ENCODE measurements at regions not wholly inside any gene's neighbourhood (a gene's known extent, or its start where the extent isn't known, plus 50 kb on each side); places are given as distances from the start of the nearest gene placed in this dataset.

DNA sequence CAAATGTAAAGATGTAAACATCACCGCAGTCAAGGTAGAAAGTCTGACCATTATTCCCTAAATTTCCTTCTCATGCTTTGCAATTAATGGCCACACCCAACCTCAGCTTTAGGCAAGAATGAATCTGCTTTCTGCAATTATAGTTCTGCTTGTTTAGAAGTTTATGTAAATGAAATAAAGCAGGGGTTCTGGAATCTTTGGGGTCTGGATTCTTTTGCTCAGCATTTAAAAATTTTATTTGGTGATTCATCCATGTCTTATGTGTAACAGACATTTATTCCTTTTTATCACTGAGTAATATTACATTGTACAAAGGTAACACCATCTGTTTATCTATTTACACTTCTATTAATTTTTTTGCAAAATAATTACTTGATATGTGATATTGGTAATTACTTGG lies 613.6 kb downstream of the UTRN start:
- no peak overlapping the region for H3K4me3 ChIP-seq (ENCODE audit: low read depth, low read length)
- H3K27me3 ChIP-seq (ENCODE audit: control insufficient read depth, insufficient read depth, low read length) = peaks cover 3% of the 10 kb centered on the region
- peaks cover 9% of the 10 kb centered on the region for H3K4me1 ChIP-seq (ENCODE audit: control insufficient read depth, insufficient read depth, low read length)
- no peak overlapping the region for H3K9ac ChIP-seq (ENCODE audit: low read depth, low read length)
- H3K36me3 ChIP-seq (ENCODE audit: control insufficient read depth, insufficient read depth, low read length) = no peaks in the 10 kb centered on the region
- H3K9me3 ChIP-seq (ENCODE audit: control insufficient read depth, insufficient read depth, low read length) = peaks cover 2% of the 10 kb centered on the region

DNA sequence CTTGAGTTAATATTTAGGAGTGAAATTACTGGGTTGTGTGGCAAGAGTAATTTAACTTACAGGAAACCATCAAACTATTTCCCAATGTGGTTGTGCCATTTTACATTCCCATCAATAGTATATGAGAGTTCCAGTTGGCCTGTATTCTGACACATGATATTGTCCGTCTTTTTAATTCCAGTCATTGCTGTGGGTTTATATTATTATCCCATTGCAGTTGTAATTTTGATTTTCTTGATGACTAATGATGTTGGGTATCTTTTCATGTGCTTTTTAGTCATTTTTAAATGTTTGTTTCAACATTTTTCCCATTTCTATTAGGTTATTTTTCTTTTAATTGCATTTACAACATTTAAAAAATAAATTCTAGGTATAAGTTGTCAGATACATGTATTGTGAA lies 614.0 kb downstream of the UTRN start:
- no peak overlapping the region for H3K9ac ChIP-seq (ENCODE audit: low read depth, low read length)
- peaks cover 3% of the 10 kb centered on the region for H3K27me3 ChIP-seq (ENCODE audit: control insufficient read depth, insufficient read depth, low read length)
- peaks cover 2% of the 10 kb centered on the region for H3K9me3 ChIP-seq (ENCODE audit: control insufficient read depth, insufficient read depth, low read length)
- H3K36me3 ChIP-seq (ENCODE audit: control insufficient read depth, insufficient read depth, low read length) = no peaks in the 10 kb centered on the region
- H3K4me3 ChIP-seq (ENCODE audit: low read depth, low read length) = no peak overlapping the region
- peaks cover 9% of the 10 kb centered on the region for H3K4me1 ChIP-seq (ENCODE audit: control insufficient read depth, insufficient read depth, low read length)

DNA sequence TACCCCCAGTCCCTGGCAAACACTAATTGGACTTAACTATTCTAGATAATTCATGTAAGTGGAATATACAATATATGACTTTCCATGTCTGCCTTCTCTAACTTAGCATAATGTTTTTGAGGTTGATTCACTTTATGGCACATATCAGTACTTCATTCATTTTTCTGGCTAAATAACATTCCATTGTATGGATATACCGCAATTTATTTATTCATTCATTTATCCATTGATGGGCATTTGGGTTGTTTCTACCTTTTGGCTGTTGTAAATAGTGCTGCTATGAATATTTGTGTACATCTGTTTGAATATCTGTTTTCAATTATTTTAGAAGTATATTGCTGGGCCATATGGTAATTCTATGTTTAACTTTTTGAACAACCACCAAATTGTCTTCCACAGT lies 616.3 kb downstream of the UTRN start:
- Histone ChIP-seq H3K27me3 (ENCODE audit: control insufficient read depth, insufficient read depth, low read length) (no peaks in the 10 kb centered on the region), H3K36me3 (ENCODE audit: control insufficient read depth, insufficient read depth, low read length) (no peaks in the 10 kb centered on the region), H3K4me3 (ENCODE audit: low read depth, low read length) (no peak overlapping the region), H3K9me3 (ENCODE audit: control insufficient read depth, insufficient read depth, low read length) (peaks cover 2% of the 10 kb centered on the region), H3K9ac (ENCODE audit: low read depth, low read length) (no peak overlapping the region), H3K4me1 (ENCODE audit: control insufficient read depth, insufficient read depth, low read length) (peaks cover 6% of the 10 kb centered on the region)

DNA sequence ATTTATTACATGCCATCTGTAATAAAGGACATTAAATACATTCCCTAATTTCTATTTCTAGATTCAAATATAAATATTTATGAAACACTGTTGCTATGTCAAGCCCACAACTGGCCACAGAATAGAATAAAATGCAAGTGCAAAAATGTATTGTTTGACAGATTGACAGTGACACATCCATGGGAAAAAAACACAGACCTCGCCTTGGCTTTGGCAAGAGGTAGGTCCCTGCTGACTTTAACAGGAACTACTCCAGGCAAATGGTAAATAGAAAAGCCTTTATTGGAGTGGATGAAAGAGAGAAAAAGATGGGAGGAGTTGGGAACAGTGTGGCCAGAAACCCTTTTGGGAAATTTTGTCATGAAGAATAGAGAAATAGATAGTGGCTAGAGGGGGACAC lies 622.9 kb downstream of the UTRN start:
- no peaks in the 10 kb centered on the region for H3K27me3 ChIP-seq (ENCODE audit: control insufficient read depth, insufficient read depth, low read length)
- H3K4me1 ChIP-seq (ENCODE audit: control insufficient read depth, insufficient read depth, low read length) = no peaks in the 10 kb centered on the region
- no peak overlapping the region for H3K4me3 ChIP-seq (ENCODE audit: low read depth, low read length)
- no peaks in the 10 kb centered on the region for H3K9me3 ChIP-seq (ENCODE audit: control insufficient read depth, insufficient read depth, low read length)
- H3K36me3 ChIP-seq (ENCODE audit: control insufficient read depth, insufficient read depth, low read length) = no peaks in the 10 kb centered on the region
- H3K9ac ChIP-seq (ENCODE audit: low read depth, low read length) = no peak overlapping the region

DNA sequence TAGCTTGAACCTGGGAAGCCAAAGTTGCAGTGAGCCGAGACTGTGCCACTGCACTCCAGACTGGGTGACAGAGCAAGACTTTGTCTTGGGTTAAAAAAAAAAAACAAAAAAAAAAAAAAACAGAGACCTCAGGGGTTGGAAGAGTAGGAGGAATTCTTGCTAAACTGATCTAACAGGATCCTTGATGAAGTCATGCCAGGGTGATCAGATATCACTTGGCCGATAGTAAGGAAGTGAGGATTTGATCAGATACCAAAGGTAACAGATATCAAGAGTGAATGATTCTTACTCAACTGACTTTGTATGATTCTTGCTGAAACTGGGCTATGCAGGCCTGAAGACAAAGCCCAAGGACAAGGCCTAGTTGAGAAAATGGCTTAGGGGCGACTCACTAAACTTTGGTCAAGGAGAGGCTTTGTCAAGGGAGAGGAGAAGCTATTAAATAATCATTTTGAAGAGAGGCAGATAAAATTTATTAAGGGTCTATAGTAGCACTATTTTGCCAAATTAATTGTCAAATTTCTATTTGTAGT lies 624.7 kb downstream of the UTRN start:
- H3K4me1 ChIP-seq (ENCODE audit: control insufficient read depth, insufficient read depth, low read length) = no peaks in the 10 kb centered on the region
- H3K9ac ChIP-seq (ENCODE audit: low read depth, low read length) = no peak overlapping the region
- H3K4me3 ChIP-seq (ENCODE audit: low read depth, low read length) = no peak overlapping the region
- H3K9me3 ChIP-seq (ENCODE audit: control insufficient read depth, insufficient read depth, low read length) = no peaks in the 10 kb centered on the region
- H3K27me3 ChIP-seq (ENCODE audit: control insufficient read depth, insufficient read depth, low read length) = no peaks in the 10 kb centered on the region
- no peaks in the 10 kb centered on the region for H3K36me3 ChIP-seq (ENCODE audit: control insufficient read depth, insufficient read depth, low read length)

DNA sequence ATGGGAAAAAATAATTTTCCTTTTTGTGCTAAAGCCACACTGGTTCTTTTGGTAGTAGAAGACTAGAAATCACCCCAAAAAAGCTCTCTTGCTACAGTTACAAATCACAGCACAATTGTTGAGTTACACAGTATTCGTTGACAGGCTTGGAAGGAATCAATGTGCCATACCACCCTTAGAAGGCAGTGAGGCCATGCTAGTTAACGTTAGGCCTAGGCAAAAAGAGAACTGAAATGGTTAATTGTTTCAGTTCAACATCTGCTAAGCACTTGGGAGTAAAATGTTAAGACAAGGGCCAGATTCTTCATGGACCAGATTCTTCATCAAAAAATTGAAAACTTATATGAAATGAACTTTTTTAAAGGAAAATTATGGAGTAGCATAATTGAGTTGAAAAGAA lies 626.2 kb downstream of the UTRN start:
- H3K36me3 ChIP-seq (ENCODE audit: control insufficient read depth, insufficient read depth, low read length) = no peaks in the 10 kb centered on the region
- no peak overlapping the region for H3K9ac ChIP-seq (ENCODE audit: low read depth, low read length)
- no peaks in the 10 kb centered on the region for H3K27me3 ChIP-seq (ENCODE audit: control insufficient read depth, insufficient read depth, low read length)
- no peaks in the 10 kb centered on the region for H3K9me3 ChIP-seq (ENCODE audit: control insufficient read depth, insufficient read depth, low read length)
- no peaks in the 10 kb centered on the region for H3K4me1 ChIP-seq (ENCODE audit: control insufficient read depth, insufficient read depth, low read length)
- no peak overlapping the region for H3K4me3 ChIP-seq (ENCODE audit: low read depth, low read length)

DNA sequence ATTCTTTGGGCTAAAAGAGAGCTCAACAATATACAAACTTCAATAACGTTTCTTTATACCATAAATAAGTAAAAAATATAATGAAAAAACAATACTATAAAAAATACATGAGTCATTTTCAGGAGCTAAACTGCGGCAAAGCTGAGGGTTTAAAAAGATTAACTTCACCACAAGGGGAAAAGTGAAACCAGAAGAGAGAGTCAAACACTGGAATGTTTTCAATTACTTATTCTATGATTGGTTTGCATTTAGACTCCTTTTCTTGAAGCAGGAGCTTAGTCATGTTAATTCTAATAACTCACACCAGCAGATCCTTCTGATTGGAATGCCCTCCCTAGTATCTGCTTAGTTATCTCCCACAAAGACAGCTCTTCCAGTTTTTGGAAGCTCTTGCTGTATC lies 627.3 kb downstream of the UTRN start:
- Histone ChIP-seq H3K4me1 (ENCODE audit: control insufficient read depth, insufficient read depth, low read length) (no peaks in the 10 kb centered on the region), H3K4me3 (ENCODE audit: low read depth, low read length) (no peak overlapping the region), H3K9ac (ENCODE audit: low read depth, low read length) (no peak overlapping the region), H3K27me3 (ENCODE audit: control insufficient read depth, insufficient read depth, low read length) (no peaks in the 10 kb centered on the region), H3K9me3 (ENCODE audit: control insufficient read depth, insufficient read depth, low read length) (no peaks in the 10 kb centered on the region), H3K36me3 (ENCODE audit: control insufficient read depth, insufficient read depth, low read length) (no peaks in the 10 kb centered on the region)

DNA sequence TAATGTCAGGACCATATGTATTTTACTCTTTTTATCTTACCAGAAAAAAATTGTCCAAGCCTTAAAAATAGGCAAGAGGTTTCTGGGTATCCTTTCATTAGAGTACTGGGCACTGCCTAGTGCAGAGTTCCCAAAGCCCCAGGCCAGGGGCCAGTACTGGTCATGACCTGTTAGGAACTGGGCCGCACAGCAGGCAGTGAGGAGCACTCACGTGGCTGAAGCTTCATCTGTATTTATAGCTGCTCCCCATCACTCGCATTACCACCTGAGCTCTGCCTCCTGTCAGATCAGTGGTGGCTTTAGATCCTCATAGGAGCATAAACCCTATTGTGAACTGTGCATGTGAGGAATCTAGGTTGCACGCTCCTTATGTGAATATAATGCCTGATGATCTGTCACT lies 632.9 kb downstream of the UTRN start:
- Histone ChIP-seq H3K36me3 (ENCODE audit: control insufficient read depth, insufficient read depth, low read length) (no peaks in the 10 kb centered on the region), H3K27me3 (ENCODE audit: control insufficient read depth, insufficient read depth, low read length) (no peaks in the 10 kb centered on the region), H3K4me3 (ENCODE audit: low read depth, low read length) (no peak overlapping the region), H3K9me3 (ENCODE audit: control insufficient read depth, insufficient read depth, low read length) (peaks cover 6% of the 10 kb centered on the region), H3K9ac (ENCODE audit: low read depth, low read length) (no peak overlapping the region), H3K4me1 (ENCODE audit: control insufficient read depth, insufficient read depth, low read length) (peaks cover 8% of the 10 kb centered on the region)

DNA sequence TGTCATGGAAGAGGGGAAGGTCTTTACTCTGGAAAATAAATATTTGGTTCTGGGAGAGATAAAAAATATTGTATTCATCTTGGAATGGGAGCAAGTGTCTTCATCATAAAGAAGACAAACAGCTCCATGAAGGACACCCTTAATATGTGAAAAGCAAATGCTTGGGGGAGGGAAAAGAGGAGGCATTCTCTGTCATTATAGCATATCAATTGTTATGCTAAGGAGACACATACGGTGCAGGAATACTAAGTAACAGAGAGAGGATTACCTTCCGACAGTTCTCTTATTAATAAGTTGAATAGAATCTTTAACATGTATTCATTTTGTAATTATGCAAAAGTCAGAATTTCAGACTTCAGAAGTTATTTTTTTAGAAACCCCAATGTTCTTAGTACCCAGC lies 634.4 kb downstream of the UTRN start:
- H3K4me3 ChIP-seq (ENCODE audit: low read depth, low read length) = no peak overlapping the region
- H3K4me1 ChIP-seq (ENCODE audit: control insufficient read depth, insufficient read depth, low read length) = peaks cover 8% of the 10 kb centered on the region
- no peak overlapping the region for H3K9ac ChIP-seq (ENCODE audit: low read depth, low read length)
- peaks cover 3% of the 10 kb centered on the region for H3K36me3 ChIP-seq (ENCODE audit: control insufficient read depth, insufficient read depth, low read length)
- H3K27me3 ChIP-seq (ENCODE audit: control insufficient read depth, insufficient read depth, low read length) = no peaks in the 10 kb centered on the region
- H3K9me3 ChIP-seq (ENCODE audit: control insufficient read depth, insufficient read depth, low read length) = peaks cover 6% of the 10 kb centered on the region

DNA sequence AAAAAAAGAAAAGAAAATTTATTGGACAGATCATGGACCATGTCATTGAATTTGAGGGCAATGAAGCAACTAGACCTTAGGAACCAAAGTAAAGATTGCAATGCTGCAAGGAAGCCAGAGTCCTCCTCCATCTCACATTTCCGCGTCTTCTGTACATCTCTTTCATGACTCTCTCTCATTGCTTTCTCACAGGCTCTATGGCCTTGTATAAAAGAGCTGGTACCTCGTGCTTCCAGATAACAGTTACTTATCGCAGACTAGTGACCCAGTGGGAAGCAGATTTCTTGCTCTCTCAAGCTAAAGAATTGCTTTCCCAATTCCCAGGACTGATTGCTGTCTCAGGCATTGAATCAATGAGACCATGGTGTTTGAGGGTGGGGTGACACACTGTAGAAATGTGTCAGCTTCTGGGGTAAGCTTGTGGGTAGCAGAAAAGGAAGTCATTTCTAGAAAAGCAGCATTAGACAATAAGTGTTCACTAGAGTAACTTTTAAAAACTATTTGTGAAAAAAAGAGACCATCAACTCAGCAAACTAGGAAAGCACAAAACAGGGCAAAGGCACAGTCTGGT lies 635.3 kb downstream of the UTRN start:
- Histone ChIP-seq H3K36me3 (ENCODE audit: control insufficient read depth, insufficient read depth, low read length) (peaks cover 3% of the 10 kb centered on the region), H3K4me1 (ENCODE audit: control insufficient read depth, insufficient read depth, low read length) (peaks cover 8% of the 10 kb centered on the region), H3K4me3 (ENCODE audit: low read depth, low read length) (no peak overlapping the region), H3K9me3 (ENCODE audit: control insufficient read depth, insufficient read depth, low read length) (peaks cover 6% of the 10 kb centered on the region), H3K9ac (ENCODE audit: low read depth, low read length) (no peak overlapping the region), H3K27me3 (ENCODE audit: control insufficient read depth, insufficient read depth, low read length) (no peaks in the 10 kb centered on the region)

DNA sequence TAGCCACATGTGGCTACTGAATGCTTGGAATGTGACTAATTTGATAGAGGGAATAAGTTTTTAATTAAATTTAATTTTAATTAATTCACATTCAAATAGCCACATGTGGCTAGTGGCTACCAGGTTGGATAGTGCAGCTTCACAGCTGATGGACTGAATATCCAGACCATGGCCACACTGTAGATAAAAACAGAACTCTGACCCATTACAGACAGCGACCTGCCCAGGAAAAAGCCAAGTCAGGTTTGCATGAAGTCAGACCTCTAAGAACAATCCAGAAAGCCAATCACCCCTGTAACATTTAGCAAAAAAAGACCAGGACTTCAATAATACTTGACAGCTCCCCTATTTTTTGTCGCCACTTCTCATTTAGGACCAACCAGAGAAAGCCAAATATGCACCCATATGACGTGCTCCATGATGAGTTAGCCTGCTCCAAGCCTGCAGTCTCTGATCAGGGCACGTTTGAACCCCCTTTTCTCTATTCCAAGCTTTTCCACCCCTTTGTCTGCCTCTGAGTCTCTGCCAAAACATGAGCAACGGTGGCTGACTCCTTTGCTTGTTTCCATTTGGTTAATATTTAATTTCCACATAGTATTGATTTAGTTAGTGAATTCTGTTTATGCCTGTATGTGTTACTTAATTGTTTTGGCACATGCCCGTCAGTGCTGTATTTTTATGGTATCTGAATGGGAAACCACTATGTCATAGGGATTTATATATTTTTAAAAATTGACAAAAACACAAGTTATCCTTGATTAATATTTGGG lies 636.3 kb downstream of the UTRN start:
- Histone ChIP-seq H3K9ac (ENCODE audit: low read depth, low read length) (no peak overlapping the region), H3K4me3 (ENCODE audit: low read depth, low read length) (no peak overlapping the region), H3K36me3 (ENCODE audit: control insufficient read depth, insufficient read depth, low read length) (peaks cover 3% of the 10 kb centered on the region), H3K4me1 (ENCODE audit: control insufficient read depth, insufficient read depth, low read length) (peaks cover 8% of the 10 kb centered on the region), H3K27me3 (ENCODE audit: control insufficient read depth, insufficient read depth, low read length) (no peaks in the 10 kb centered on the region), H3K9me3 (ENCODE audit: control insufficient read depth, insufficient read depth, low read length) (peaks cover 6% of the 10 kb centered on the region)

DNA sequence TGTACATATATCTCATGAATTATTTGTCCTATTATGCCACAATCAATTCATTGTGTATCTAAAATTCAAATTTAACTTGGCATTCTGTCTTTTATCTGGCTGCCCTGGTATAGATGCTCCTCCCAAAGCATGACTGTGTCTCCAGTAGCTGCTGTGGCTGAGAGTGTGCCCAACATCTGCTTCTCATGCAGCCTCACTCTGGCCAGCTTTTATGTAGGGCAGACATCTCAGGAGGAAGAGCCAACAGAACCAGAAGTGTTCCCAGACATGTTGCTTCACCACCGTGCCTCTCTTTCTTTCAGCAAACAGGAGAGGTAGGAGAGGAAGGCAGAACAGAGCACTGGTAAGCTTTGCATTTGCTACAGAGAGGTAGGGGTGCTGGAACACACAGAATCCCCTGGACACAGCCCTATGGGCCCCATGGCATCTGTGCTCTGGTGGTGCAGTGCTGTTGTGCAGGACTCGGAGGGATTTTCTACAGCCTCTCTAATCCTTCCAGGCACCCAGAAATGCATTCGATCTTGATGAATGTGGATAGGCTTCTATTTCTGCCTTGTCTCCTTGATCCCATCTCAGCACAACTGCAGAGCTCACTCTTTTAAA lies 637.1 kb downstream of the UTRN start:
- H3K9ac ChIP-seq (ENCODE audit: low read depth, low read length) = no peak overlapping the region
- no peaks in the 10 kb centered on the region for H3K27me3 ChIP-seq (ENCODE audit: control insufficient read depth, insufficient read depth, low read length)
- peaks cover 6% of the 10 kb centered on the region for H3K9me3 ChIP-seq (ENCODE audit: control insufficient read depth, insufficient read depth, low read length)
- no peak overlapping the region for H3K4me3 ChIP-seq (ENCODE audit: low read depth, low read length)
- H3K4me1 ChIP-seq (ENCODE audit: control insufficient read depth, insufficient read depth, low read length) = peaks cover 8% of the 10 kb centered on the region
- H3K36me3 ChIP-seq (ENCODE audit: control insufficient read depth, insufficient read depth, low read length) = peaks cover 3% of the 10 kb centered on the region
